OCI-LY3 (cell line): ENCODE measurements at regions not wholly inside any gene's neighbourhood (a gene's known extent, or its start where the extent isn't known, plus 50 kb on each side); places are given as distances from the start of the nearest gene placed in this dataset.

Experiments used
- H2AFZ ChIP-seq: fragments of 200-600, 300-600 bp; shearing (Covaris generic); 2 replicates; pipeline ENCODE4 v1.6.0; 2014; ENCODE audit warnings: antibody characterized with exemption, low read depth, low read length
- H3K27ac ChIP-seq: fragments of 200-600, 300-600 bp; sonication (generic); 2 replicates; pipeline ENCODE4 v1.5.1; 2014; ENCODE audit warnings: mild to moderate bottlenecking, low read length, moderate library complexity, mixed read lengths
- H3K27me3 ChIP-seq: fragments of 200-600, 300-600 bp; sonication (generic); 2 replicates; pipeline ENCODE4 v1.6.1; 2014; ENCODE audit warnings: low read depth, low read length, mixed read lengths
- H3K36me3 ChIP-seq: fragments of 200-600, 300-600 bp; sonication (generic); replicated peaks from 2 replicates; pipeline ENCODE3; 2014; ENCODE audit warnings: low read depth, low read length, mixed read lengths
- H3K4me1 ChIP-seq: fragments of 300-600, 200-600 bp; sonication (generic); 2 replicates; pipeline ENCODE4 v1.6.1; 2014; ENCODE audit warnings: low read length, mixed read lengths
- H3K4me2 ChIP-seq: fragments of 200-600, 300-600 bp; sonication (generic); 2 replicates; pipeline ENCODE4 v1.6.1; 2014; ENCODE audit warnings: low read length, mixed read lengths
- H3K4me3 ChIP-seq: fragments of 300-600, 200-600 bp; sonication (generic); 2 replicates; pipeline ENCODE4 v1.5.1; 2014; ENCODE audit warnings: antibody characterized with exemption, mild to moderate bottlenecking, low read length, moderate library complexity
- H3K79me2 ChIP-seq: fragments of 300-600, 200-600 bp; shearing (Covaris generic); 2 replicates; pipeline ENCODE4 v1.6.1; 2014; ENCODE audit warnings: mild to moderate bottlenecking, low read length, mixed read lengths
- H3K9ac ChIP-seq: fragments of 300-600, 200-600 bp; shearing (Covaris generic); 2 replicates; pipeline ENCODE4 v1.6.0; 2014; ENCODE audit warnings: mild to moderate bottlenecking, low read length, moderate library complexity
- H3K9me3 ChIP-seq: fragments of 200-600, 300-600 bp; shearing (Covaris generic); 2 replicates; pipeline ENCODE4 v1.6.1; 2014; ENCODE audit warnings: low read length, mixed read lengths; ENCODE audit not compliant: insufficient read depth
- H4K20me1 ChIP-seq: fragments of 200-600, 300-600 bp; sonication (generic); 2 replicates; pipeline ENCODE4 v1.6.1; 2016; ENCODE audit warnings: low read length, mixed read lengths; ENCODE audit not compliant: insufficient read depth
- EZH2phosphoT487 ChIP-seq: fragments of 200-600 bp; shearing (Covaris generic); IDR thresholded peaks from 2 replicates; pipeline ENCODE4 v1.6.1; 2018; ENCODE audit warnings: antibody characterized with exemption, mixed run types, low read depth
- TF ChIP-seq, protein P1 (sequence below): fragments of 200-600, 300-600 bp; sonication (generic); IDR thresholded peaks from 2 replicates; pipeline ENCODE4 v1.5.1; 2014; ENCODE audit warnings: antibody characterized with exemption, low read length, low read depth

DNA sequence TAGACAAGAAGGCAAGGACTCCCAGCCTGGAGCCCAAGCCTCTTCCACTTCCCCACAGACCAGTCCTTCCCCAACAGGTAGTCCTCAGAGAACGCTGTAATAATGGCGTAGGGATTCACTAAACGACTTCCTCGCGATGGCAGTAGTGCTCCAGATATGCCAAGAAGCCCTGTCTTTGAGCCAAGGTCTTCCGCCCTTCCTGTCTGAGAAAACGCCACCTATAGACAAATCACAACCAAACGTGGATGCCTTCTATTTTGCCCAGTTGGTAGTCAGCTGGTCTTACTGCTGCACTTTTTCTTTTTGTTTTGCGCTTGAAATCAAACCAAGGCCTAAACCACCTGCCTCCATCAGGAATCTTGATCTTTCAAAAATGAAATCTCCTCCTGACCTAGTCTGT lies 203.3 kb downstream of the OR13H1 start:
- H3K4me2 ChIP-seq, result peak overlapping the region; percentile 99
- H3K4me3 ChIP-seq, result peak overlapping the region; percentile 92
- no peaks in the 10 kb centered on the region for H3K9me3 ChIP-seq
- H3K27ac ChIP-seq, result peak overlapping the region; percentile 93
- H3K79me2 ChIP-seq, result no peaks in the 10 kb centered on the region
- peaks cover 9% of the 10 kb centered on the region; the same call in 1 of the 2 replicates for H3K4me1 ChIP-seq
- H3K27me3 ChIP-seq, result no peaks in the 10 kb centered on the region
- H2AFZ ChIP-seq, result peak overlapping the region; percentile 98
- no peaks in the 10 kb centered on the region for H3K36me3 ChIP-seq
- H3K9ac ChIP-seq, result peak overlapping the region; percentile 89
- no peak for TF ChIP-seq EZH2phosphoT487
- TF ChIP-seq, protein P1, sequence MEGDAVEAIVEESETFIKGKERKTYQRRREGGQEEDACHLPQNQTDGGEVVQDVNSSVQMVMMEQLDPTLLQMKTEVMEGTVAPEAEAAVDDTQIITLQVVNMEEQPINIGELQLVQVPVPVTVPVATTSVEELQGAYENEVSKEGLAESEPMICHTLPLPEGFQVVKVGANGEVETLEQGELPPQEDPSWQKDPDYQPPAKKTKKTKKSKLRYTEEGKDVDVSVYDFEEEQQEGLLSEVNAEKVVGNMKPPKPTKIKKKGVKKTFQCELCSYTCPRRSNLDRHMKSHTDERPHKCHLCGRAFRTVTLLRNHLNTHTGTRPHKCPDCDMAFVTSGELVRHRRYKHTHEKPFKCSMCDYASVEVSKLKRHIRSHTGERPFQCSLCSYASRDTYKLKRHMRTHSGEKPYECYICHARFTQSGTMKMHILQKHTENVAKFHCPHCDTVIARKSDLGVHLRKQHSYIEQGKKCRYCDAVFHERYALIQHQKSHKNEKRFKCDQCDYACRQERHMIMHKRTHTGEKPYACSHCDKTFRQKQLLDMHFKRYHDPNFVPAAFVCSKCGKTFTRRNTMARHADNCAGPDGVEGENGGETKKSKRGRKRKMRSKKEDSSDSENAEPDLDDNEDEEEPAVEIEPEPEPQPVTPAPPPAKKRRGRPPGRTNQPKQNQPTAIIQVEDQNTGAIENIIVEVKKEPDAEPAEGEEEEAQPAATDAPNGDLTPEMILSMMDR, result peak; percentile 69
- H4K20me1 ChIP-seq, result no peaks in the 10 kb centered on the region

DNA sequence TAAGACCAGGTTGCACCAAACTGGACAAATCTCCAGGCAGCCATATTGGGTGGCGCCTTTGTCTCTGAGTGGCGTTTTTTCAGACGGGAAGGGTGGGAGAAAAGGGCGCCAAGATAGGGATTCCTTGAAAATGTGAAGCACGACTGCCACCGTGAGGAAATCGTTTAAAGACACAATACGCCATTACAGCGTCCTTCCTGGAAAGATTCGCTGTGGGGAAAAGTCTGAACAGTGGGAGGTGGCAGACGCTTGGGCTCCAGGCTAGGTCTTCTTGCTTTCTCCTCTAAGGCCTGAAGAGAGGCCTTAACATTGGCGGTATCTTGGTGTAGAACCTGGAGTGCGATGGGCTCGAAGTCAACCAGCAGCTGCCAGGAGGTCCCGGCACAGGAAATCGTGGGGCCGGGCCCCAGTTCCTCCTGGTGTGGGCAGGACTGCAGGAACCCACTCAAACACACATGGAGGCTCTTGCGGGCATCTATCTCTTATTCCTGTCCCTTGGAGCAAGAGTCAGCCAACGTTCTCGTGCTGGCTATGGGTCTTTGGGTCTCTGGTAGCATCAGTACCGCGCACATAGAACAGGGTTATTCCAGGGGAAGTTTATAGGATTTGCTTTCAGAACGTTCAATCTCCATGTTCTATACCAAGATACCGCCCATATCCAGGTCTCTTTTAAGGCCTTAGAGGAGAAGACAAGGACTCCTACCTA lies 208.8 kb downstream of the OR13H1 start:
- H3K4me2 ChIP-seq, result no peak overlapping the region
- no peaks in the 10 kb centered on the region for H3K9me3 ChIP-seq
- TF ChIP-seq, protein P1, result no peak
- no peak for TF ChIP-seq EZH2phosphoT487
- H3K27me3 ChIP-seq, result no peaks in the 10 kb centered on the region
- no peaks in the 10 kb centered on the region for H4K20me1 ChIP-seq
- H3K36me3 ChIP-seq, result no peaks in the 10 kb centered on the region
- no peak overlapping the region for H3K4me3 ChIP-seq
- no peak overlapping the region for H3K27ac ChIP-seq
- H3K79me2 ChIP-seq, result no peaks in the 10 kb centered on the region
- no peak overlapping the region for H2AFZ ChIP-seq
- peaks cover 4% of the 10 kb centered on the region; the same call in 1 of the 2 replicates for H3K4me1 ChIP-seq
- no peak overlapping the region for H3K9ac ChIP-seq

DNA sequence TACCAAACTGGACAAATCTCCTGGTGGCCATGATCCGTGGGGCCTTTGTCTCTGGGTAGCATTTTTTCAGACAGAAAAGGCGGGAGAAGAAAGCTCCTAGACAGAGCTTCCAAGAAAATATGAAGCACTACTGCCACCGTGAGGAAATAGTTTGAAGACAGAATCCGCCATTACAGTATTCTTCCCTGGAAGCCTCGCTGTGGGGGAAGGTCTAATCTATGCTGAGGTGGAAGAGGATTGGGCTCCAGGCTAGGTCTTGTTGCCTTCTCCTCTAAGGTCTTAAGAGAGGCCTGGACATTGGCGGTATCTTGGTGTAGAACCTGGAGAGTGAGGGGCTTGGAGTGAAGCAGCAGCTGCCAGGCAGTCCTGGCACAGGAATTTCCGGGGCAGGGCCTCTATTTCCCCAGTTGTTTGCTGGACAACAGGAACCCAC lies 218.9 kb downstream of the OR13H1 start:
- Histone ChIP-seq H3K36me3 (no peaks in the 10 kb centered on the region), H3K4me3 (peak overlapping the region; percentile 83), H4K20me1 (no peaks in the 10 kb centered on the region), H3K9ac (peak overlapping the region; percentile 81), H3K27me3 (no peaks in the 10 kb centered on the region), H3K4me1 (peaks cover 17% of the 10 kb centered on the region), H3K27ac (peak overlapping the region; percentile 82), H3K9me3 (no peaks in the 10 kb centered on the region), H3K79me2 (no peaks in the 10 kb centered on the region), H2AFZ (peak overlapping the region; percentile 99), H3K4me2 (peak overlapping the region; percentile 100)
- TF ChIP-seq EZH2phosphoT487, result no peak
- TF ChIP-seq, protein P1, result peak; percentile 62

DNA sequence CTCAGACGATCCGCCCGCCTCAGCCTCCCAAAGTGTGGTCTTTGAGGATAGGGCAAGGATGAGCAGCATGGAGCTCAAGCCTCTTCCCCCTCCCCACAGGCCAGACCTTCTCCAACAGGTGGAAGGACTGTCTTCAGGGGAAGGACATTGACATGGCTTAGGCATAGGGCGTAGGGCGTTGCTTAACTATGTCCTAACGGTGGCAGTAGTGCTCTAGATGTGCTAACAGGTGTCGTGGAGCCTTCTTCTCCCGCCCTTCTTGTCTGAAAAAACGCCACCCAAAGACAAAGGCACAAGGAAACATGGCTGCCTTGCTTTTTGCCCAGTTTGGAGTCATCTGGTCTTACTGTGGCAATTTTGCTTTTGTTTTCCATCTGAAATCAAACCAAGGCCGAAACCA lies 219.8 kb downstream of the OR13H1 start:
- Histone ChIP-seq H3K27ac (peak overlapping the region; percentile 82), H3K9me3 (no peaks in the 10 kb centered on the region), H3K4me1 (peaks cover 17% of the 10 kb centered on the region), H3K79me2 (no peaks in the 10 kb centered on the region), H2AFZ (peak overlapping the region; percentile 88), H3K9ac (peak overlapping the region; percentile 82), H3K4me2 (peak overlapping the region; percentile 100), H3K36me3 (no peaks in the 10 kb centered on the region), H4K20me1 (no peaks in the 10 kb centered on the region), H3K4me3 (peak overlapping the region; percentile 83), H3K27me3 (no peaks in the 10 kb centered on the region)
- TF ChIP-seq, protein P1, result peak; percentile 71
- TF ChIP-seq EZH2phosphoT487, result no peak
